NCI-H2107 treated with DMSO at 0.1 percent for 48 hours (cell line): ENCODE measurements at regions not wholly inside any gene's neighbourhood (a gene's known extent, or its start where the extent isn't known, plus 50 kb on each side); places are given as distances from the start of the nearest gene placed in this dataset.
A peak's percentile ranks its signal among the peaks of the same experiment; 100 is the strongest.

Experiments
- DNase-seq: peaks from one replicate; lab custom pipeline; 2025; ENCODE audit not compliant: unreplicated experiment; lab: John Stamatoyannopoulos, UW

GRCh38 chr14:86057018-86057667 is 527.2 kb downstream of the FLRT2 start:
- DNase-seq = peak; percentile 61

DNA sequence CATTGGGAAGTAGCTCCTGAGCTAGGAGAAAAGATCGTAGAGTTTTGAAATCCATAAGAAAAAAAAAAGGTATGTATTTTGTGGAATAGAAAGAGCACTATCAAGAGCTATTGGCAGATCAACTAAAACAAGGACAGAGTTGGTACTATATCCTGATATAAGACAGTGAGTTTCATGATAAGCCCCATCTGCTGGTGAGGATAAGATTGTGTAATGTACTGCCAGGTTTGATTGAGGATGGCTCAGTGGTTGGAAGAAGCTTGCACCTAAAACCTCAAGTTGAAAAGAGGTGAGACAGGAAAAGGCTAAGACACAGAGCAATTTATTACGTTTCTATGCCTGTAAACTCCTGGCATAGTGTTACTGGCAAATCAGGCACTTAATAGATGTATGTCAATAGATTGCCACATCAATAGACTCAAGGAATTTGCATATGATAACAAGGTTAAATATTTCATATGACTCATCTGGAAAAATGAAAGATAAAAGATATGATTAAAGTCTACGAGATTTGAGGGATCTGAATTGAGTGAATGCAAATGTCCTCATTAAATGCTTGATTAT is 525.6 kb downstream of the FLRT2 start:
- DNase-seq = peak; percentile 63

- DNase-seq = no peak
Measured at GRCh38 chr14:86052868-86053267, 522.9 kb downstream of the FLRT2 start.

DNA sequence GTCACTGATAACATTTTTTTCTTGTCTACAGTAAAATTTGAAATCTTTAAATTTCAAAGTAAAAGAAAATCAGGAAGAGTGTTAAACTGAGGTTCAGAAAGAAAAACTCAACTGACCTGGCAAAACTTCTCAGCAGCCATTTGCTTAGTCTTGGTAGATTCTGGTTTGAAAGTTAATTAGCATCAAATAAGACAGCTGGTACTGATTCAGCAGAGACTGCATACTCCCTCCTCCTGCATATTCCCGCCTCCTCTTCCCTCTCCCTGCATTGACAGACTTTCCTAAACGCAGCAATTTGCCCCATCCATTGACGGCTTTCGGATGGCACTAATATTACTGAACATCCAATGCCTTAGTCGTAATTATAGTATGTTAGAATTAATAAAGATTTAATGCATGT is 520.8 kb downstream of the FLRT2 start:
- no peak for DNase-seq

- no peak for DNase-seq
Measured at GRCh38 chr14:86050072-86050683, 520.2 kb downstream of the FLRT2 start.

DNA sequence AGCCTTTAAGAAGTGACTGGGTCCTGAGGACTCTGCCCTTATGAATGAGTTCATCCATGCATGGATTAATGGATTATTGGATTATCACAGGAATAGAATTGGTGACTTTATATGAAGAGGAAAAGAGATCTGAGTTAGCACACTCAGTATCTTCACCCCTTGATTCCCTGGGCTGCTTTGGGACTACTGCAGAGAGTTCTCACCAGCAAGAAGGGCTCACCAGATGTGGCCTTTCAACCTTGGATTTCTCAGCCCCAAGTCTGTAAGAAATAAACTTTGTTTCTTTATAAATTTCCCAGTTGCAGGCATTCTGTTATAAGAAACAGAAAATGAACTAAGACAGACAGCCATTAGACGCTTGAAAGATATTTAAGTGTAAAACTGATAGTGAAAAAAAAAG is 509.2 kb downstream of the FLRT2 start:
- DNase-seq = no peak

GRCh38 chr14:86038387-86039042 is 508.6 kb downstream of the FLRT2 start:
- peak; percentile 48 for DNase-seq

DNA sequence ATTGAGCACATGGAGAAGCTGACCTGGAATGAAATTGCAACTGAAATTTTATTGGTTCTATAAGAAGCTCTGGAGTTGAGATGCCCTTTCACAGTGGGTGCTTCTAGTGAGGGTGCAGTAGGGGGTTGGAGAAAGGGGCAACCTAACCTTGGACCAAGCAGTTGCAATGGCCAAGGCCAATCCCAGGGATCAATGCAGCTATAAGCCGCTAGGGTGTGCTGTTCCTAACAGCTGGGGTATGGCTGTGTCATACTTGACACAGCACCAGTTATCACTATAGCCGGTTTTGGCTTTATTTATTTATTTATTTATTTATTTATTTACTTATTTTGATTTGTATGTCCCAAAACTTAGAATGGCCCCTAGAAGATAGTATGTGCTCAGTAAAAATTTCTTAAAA is 505.9 kb downstream of the FLRT2 start:
- no peak for DNase-seq

GRCh38 chr14:86027990-86028389 is 498.0 kb downstream of the FLRT2 start:
- DNase-seq = no peak

- no peak for DNase-seq
Measured at GRCh38 chr14:86027144-86027543, 497.2 kb downstream of the FLRT2 start.

DNA sequence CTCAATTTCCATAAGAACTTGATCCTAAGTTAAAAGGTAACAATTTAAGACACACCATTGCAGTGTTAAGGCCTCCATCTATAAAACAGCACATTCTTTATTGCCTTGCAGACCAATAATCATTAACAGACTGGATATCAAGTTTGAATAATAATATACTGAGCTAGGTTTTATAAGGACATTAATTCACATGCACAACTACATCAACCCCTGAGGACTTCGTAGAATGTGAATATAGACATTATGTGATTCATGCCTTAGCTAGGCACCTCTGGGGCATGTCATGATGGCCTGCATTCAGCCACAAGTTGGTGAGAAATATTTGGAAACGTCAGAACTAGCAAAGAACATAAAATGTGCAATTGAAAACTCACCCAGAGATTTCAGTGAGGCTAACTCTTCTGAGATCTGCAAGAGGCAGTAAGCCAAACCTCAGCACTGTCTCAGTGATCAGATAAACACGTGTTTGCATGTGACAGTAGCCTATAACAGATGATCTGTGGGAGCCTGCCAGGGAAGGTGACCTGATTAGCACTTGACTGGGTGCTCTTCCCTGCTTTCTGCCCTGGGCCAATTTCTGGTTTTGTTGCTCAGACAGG is 492.2 kb downstream of the FLRT2 start:
- DNase-seq = no peak

GRCh38 chr14:86020841-86021240 is 490.9 kb downstream of the FLRT2 start:
- no peak for DNase-seq

- DNase-seq = no peak
Measured at GRCh38 chr14:86015941-86016340, 486.0 kb downstream of the FLRT2 start.

DNA sequence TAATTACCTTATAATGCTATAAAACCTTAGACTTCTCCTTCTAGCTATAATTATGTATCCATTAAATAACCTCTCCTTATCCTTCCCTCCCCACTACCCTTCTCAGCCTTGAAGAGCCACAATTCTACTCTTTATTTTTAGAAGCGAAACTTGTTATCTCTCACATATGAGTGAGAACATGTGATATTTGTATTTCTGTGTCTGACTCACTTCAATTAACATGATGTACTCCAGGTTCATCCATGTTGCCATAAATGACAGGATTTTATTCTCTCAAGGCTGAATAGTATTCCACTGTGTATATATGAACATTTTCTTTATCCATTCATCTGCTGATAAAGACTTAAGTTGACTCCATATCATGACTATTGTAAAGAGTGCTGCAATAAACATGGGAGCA is 485.6 kb downstream of the FLRT2 start:
- no peak for DNase-seq

GRCh38 chr14:86013641-86014040 is 483.7 kb downstream of the FLRT2 start:
- DNase-seq = no peak

GRCh38 chr14:86012461-86012860 is 482.5 kb downstream of the FLRT2 start:
- DNase-seq = no peak

GRCh38 chr14:86003998-86004397 is 474.1 kb downstream of the FLRT2 start:
- DNase-seq = no peak

GRCh38 chr14:85996551-85996950 is 466.6 kb downstream of the FLRT2 start:
- DNase-seq = no peak

DNA sequence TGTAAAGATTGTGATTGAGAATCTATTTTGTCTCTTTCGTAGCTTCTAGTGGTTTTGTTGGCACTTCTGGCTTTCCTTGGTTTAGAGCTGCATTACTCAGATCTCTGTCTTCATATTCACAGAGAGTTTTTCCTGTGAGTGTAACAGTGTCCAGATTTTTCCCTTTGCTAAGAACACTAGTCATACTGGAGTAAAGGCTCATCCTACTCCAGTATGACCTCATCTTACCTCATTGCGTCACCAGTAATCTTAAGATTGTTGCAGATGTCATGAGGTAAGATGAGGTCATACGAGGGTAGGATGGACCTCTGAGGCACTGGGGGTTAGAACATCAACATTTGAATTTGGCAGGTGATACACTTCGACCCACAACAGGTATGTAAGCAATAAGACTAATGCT is 461.2 kb downstream of the FLRT2 start:
- no peak for DNase-seq

DNA sequence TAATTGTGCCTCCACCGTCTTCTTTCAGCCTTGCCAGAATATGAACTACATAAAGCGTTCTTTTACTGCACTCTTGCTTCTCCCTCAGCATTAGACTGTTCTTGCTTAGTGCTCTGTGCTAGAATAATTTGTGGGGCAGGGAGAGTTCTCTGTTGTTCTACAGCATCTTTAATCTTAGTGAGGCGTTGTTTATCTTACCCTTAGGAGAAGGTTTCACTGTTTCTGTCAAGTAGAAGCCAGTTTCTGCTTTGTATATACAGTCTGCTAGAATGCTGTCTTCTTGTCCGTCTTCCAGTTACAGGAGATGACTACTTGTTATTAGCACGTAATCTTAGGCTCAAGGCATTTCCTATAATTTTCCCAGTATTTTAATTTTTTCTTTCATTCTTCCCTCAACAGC is 458.0 kb downstream of the FLRT2 start:
- no peak for DNase-seq

- no peak for DNase-seq
Measured at GRCh38 chr14:85987292-85987691, 457.3 kb downstream of the FLRT2 start.
